ENCODE measurements at regions not wholly inside any gene's neighbourhood (a gene's known extent, or its start where the extent isn't known, plus 50 kb on each side); places are given as distances from the start of the nearest gene placed in this dataset.

DNA sequence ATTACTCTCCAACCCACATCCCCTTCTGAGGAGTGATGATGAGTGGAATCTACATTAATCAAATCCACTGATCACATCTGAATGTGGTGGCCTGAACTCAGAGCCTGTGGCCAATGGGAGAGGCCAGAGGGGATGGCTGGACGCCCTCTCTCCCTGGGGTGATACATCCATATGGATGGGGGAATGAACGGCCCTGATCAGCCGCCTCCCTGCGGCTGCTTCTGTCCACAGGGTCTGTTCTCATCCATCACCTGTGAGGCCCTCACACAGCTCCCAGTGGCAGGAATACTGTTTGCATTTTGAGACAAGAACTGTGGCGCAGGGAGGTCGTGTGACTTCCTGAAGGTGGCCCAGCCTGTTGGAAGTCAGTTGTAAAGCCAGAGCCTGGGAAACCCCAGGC, 78.3 kb upstream of the SHISAL1 start:
- TF ChIP-seq, protein P1, sequence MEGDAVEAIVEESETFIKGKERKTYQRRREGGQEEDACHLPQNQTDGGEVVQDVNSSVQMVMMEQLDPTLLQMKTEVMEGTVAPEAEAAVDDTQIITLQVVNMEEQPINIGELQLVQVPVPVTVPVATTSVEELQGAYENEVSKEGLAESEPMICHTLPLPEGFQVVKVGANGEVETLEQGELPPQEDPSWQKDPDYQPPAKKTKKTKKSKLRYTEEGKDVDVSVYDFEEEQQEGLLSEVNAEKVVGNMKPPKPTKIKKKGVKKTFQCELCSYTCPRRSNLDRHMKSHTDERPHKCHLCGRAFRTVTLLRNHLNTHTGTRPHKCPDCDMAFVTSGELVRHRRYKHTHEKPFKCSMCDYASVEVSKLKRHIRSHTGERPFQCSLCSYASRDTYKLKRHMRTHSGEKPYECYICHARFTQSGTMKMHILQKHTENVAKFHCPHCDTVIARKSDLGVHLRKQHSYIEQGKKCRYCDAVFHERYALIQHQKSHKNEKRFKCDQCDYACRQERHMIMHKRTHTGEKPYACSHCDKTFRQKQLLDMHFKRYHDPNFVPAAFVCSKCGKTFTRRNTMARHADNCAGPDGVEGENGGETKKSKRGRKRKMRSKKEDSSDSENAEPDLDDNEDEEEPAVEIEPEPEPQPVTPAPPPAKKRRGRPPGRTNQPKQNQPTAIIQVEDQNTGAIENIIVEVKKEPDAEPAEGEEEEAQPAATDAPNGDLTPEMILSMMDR (IDR thresholded peaks at IDR 0.05) = no peak
- no peak for TF ChIP-seq POLR2A (IDR thresholded peaks at IDR 0.05)

Measured in tibial nerve (tissue), 3 donors.